ENCODE measurements at regions not wholly inside any gene's neighbourhood (a gene's known extent, or its start where the extent isn't known, plus 50 kb on each side); places are given as distances from the start of the nearest gene placed in this dataset.

DNA sequence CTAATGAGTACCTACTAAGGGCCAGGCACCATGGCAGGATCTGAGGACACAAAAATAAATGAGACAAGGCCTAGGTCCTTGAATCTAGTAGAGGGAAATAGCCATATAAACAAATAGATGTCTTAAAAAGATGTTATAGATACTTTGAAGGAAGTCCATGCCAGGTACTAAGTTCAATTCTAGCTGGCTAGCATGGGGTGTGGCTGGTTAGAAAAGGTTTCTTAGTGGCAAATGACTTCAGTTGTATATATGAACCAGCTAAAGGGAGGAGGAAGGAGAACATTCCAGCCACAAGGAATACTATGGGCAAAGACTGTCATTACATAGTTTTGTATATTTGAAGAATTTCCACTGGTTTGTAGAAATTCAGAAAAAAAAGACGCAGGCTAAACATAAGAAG lies 133.6 kb upstream of the BMP4 start:
- no peak for DNase-seq (ENCODE audit: low spot score)

- no peak for DNase-seq (ENCODE audit: low spot score)
Measured at GRCh38 chr14:54094765-54095164, 138.1 kb upstream of the BMP4 start.

- DNase-seq (ENCODE audit: low spot score): no peak
Measured at GRCh38 chr14:54098536-54098935, 141.9 kb upstream of the BMP4 start.

DNA sequence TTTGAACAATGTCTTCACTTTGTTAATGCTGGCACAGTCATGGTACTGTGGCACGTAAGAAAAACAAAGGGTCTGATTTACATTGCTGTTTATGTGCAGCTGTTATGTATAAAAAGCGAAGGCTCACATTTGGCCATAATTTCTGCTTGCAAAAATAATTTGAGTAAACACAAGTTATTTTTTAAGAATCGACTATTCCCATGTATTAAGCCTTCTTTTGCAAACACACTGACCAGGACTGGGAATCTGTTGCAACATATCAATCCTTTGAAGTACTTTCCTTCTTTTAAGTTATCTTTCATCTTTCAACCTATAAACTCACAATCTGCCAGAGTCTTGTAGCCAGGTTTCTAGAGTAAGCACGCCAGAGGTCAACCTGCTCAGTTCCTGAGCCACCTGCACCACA lies 145.4 kb upstream of the BMP4 start:
- DNase-seq (ENCODE audit: low spot score): no peak

GRCh38 chr14:54102530-54102929 lies 145.9 kb upstream of the BMP4 start:
- no peak for DNase-seq (ENCODE audit: low spot score)

GRCh38 chr14:54104601-54105145 lies 148.0 kb upstream of the BMP4 start:
- no peak for DNase-seq (ENCODE audit: low spot score)

- DNase-seq (ENCODE audit: low spot score): no peak
Measured at GRCh38 chr14:54105406-54105805, 148.8 kb upstream of the BMP4 start.

- no peak for DNase-seq (ENCODE audit: low spot score)
Measured at GRCh38 chr14:54105898-54106297, 149.3 kb upstream of the BMP4 start.

DNA sequence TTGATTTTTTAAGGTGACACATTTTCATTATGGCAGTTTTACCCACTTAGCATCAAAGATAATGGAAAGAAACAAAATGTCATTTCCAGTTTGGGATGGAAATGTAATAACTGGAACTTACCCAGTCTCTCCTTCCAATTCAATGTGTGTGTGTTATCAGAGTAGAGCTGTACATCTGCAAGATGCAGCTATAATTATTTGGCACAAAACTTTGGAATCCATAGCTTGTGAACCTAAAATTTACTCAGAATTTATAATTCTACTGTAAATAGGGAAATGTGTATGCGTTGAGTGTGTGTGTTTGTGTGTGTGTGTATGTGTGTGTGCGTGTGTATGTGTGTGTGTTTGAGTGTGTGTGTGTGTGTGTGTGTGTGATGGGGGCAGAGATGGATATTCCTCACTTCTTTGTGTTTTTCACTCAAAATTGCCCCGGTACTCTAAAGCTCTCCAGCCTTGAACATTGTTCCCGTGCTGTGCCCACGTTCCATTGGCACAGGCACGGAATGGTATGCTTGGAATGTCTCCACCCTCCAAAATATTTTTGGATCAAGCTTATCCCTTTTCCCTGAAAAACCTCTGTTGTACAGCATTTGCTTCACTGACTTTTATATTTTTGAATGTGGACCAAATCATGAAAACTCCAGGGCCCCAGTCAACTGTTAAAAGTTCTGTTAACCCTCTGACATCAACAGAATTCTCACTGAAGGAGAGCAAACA lies 150.2 kb upstream of the BMP4 start:
- DNase-seq (ENCODE audit: low spot score): peak; percentile 12

GRCh38 chr14:54108481-54109471 lies 152.2 kb upstream of the BMP4 start:
- DNase-seq (ENCODE audit: low spot score): peak; percentile 10

DNA sequence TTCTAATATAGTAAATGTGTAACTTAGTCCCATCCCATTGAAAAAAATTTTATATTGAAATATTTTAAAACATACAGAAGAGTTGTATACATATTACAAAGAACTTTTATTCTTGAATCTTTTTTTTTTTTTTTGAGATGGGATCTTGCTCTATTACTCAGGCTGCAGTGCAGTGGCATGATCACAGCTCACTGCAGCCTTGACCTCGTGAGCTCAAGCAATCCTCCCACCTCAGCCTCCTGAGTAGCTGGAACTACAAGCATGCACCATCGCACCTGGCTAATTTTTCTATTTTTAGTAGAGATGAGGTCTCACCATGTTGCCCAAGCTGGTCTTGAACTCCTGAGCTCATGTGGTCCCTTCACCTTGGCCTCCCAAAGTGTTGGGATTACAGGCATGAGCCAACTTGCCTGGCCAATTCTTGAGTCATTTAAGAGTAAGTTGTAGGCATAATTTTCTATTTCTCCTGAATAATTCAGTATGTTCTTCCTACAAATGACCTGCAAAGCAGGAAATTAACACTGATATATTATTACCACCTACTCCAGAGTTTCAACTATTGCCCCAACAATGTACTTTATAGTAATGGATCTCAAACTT lies 153.0 kb upstream of the BMP4 start:
- DNase-seq (ENCODE audit: low spot score): no peak

DNA sequence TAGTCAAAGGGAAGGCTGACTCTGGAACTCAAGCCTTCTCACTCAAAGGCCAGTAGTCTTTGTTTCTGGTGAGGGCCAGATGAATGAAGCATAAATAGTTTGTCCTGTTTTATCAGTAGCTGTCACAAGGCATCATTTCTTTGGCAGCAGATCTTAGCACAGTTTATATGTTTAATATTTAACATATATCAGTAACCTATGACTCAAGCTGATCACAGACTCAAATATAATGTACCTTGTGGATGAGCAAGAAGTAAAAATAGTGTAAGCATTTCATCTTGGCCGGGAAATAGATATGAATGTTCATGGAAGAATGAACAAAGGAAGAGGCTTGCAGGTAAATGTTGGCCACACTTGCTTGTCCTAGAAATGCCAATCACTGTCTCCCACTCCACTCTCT lies 158.3 kb upstream of the BMP4 start:
- DNase-seq (ENCODE audit: low spot score): no peak

- no peak for DNase-seq (ENCODE audit: low spot score)
Measured at GRCh38 chr14:54116198-54116885, 159.7 kb upstream of the BMP4 start.

DNA sequence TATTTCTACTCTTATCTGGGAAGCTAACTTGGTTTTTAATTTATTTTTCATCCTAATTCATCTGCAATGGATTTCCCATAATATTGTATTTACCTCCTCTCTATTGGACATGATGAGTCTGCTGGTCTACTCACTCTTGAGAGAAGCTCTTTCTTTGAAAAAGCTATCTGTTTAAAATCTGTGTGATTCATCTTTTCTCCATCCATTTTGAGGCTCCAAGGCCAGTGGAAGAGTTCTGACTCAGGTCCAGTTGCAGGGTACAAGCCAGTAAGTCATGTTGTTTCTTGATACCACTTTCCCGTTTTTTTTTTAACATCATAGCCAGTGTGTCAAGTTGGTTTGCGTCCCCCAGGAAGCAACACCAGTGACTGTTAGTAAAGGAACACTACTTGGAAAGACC lies 160.3 kb upstream of the BMP4 start:
- DNase-seq (ENCODE audit: low spot score): peak; percentile 15

DNA sequence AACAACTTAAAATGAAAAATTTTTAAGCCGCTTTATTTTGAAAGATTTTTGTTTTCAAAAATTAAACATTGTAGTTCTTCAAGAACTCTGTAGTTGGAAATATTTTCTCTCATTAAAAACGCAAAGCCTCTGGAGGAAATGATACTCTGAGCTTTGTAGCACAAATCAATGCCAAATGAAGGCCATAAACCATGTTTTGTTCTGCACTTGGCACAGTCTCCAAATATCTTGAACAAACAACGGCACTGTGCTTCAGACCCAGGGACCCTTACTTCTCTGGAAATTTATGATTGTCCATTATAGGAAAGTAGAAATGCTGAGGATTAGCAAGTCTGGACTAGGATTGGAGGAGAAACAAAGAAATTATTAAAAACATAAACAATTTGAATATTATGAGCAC lies 160.8 kb upstream of the BMP4 start:
- DNase-seq (ENCODE audit: low spot score): no peak

DNA sequence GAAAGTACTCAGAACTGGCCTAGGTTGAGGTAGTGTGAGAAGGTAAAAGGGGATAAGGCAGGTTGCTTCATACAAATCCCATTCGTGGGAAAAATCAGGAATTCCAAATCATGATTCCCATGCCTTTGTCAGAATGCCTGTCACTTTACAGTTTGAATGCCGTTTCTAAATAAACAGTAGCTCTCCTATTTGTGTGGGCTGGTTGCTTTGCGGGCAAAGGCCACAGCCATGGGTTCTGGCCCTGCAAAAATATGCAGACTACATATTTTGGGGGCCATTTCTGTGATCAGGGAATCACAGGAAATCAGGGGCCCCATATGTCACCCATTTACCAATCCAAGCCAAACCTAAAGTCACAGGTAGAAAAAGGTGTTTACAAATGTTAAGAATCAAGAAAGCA lies 161.3 kb upstream of the BMP4 start:
- DNase-seq (ENCODE audit: low spot score): no peak

DNA sequence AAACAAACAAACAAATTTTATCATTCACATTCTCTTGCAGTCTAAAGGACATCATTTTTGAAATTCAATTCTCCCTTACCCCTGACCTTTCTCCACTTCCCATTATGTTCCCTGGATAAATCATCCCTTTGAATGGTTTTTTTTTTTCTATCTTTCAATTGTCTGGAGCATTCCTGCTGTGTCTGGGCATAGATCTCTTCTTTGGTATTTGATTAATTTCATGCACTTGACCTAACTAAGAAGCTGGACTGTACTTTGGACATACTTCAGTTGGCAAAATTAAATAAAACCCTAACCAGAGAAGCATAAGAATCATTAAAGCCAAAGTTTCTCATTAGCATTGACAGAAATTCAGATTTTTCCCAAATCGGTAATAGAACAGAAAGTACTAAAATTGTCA lies 163.6 kb upstream of the BMP4 start:
- DNase-seq (ENCODE audit: low spot score): no peak

GRCh38 chr14:54121466-54122027 lies 164.9 kb upstream of the BMP4 start:
- DNase-seq (ENCODE audit: low spot score): no peak

- DNase-seq (ENCODE audit: low spot score): no peak
Measured at GRCh38 chr14:54123841-54124240, 167.2 kb upstream of the BMP4 start.

DNA sequence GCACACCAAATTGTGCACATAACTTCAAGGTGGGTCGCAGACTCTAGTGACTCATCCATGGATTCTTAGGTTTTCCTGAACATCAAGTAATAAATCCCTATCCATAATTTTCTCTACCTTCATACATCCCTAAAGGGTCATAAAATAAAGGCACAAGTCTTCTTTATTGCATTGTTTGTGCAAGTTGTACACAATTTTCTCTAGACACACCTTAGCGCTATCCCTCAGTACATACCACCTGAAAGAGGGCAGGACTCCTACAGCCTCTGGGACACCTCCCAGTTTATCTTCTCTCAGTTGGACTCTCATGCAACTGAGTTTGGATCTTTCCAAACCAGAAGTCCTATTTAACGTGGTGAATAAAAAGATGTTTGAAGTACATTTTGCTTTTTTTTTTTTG lies 168.5 kb upstream of the BMP4 start:
- no peak for DNase-seq (ENCODE audit: low spot score)

DNA sequence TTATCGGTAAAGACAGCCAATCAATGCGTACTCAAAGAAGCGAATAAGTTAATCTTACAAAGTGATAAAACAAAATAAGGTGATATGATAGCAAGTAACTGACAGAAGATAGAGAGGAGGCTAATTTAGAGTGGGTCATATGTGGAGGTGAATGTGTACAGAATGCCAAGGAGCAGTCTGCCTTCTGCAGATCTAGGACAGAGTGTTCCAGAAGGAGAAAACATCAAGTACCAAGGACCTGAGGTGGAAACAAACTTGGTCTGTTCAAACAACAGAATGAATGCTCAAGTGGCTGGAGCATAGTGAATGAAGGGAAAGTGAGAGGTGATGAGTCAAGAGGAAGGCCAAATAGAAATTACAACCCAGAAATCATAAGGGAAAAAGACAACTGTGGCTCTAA lies 170.3 kb upstream of the BMP4 start:
- DNase-seq (ENCODE audit: low spot score): no peak

DNA sequence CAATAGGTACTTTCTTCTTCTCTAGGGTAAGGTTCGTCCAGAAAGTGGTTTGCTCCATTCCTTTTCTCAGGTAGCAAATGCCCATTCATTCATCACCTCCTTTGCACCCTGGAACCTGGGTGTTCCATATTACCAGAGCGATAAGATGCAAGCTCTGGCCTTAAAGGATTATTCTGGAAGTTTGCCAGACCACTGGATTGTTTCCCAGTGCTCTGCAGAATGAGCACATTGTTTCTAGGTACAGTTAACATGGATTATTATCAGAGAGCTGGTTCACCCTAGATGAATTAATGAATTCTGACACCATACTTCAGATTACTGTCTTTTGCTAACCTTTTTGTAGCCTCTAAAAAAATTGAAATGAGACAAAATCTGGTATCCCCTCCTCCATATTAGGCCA lies 170.9 kb upstream of the BMP4 start:
- DNase-seq (ENCODE audit: low spot score): no peak

Measured in AG08396 (cell line).